ENCODE measurements at regions not wholly inside any gene's neighbourhood (a gene's known extent, or its start where the extent isn't known, plus 50 kb on each side); places are given as distances from the start of the nearest gene placed in this dataset.

DNA sequence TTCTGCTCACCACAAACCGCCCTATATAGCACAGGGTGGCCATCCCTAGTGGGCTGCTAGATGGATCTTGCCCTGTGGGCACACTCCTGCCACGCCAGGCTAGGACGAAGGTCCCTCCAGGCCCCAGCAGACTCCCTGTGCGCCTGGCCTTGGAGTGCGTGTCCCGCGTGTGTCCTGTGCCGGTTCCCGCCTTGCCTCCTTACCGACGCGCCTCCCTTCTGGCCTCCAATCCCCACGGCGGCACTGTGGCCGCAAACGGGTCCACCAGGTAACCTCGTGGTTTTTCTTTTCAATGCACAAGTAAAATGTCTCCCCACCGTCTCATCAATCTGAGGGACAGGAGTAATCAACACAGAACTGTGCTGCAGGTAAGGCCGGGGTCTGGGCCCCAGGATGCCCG lies 133.8 kb upstream of the PHACTR3 start:
- intact Hi-C loops (cut with DNase I) = no loop called here
- H3K27ac ChIP-seq (ENCODE audit: low read depth in 2 of 2, low read length in 2 of 2) = no peak overlapping the region
- no peaks in the 10 kb centered on the region for H3K4me1 ChIP-seq (ENCODE audit: control insufficient read depth in 2 of 3, insufficient read depth in 2 of 3, low read depth in 1 of 3, low read length in 3 of 3)
- no peaks in the 10 kb centered on the region for H3K9me3 ChIP-seq (ENCODE audit: control insufficient read depth in 2 of 3, insufficient read depth in 1 of 3, low read length in 3 of 3)
- no peak overlapping the region for H3K4me3 ChIP-seq (ENCODE audit: low read length in 3 of 3)
- no peak for FAIRE-seq
- DNase-seq = no peak
- no peaks in the 10 kb centered on the region for H3K27me3 ChIP-seq (ENCODE audit: control insufficient read depth, insufficient read depth, low read length)
- TF ChIP-seq, protein P1, sequence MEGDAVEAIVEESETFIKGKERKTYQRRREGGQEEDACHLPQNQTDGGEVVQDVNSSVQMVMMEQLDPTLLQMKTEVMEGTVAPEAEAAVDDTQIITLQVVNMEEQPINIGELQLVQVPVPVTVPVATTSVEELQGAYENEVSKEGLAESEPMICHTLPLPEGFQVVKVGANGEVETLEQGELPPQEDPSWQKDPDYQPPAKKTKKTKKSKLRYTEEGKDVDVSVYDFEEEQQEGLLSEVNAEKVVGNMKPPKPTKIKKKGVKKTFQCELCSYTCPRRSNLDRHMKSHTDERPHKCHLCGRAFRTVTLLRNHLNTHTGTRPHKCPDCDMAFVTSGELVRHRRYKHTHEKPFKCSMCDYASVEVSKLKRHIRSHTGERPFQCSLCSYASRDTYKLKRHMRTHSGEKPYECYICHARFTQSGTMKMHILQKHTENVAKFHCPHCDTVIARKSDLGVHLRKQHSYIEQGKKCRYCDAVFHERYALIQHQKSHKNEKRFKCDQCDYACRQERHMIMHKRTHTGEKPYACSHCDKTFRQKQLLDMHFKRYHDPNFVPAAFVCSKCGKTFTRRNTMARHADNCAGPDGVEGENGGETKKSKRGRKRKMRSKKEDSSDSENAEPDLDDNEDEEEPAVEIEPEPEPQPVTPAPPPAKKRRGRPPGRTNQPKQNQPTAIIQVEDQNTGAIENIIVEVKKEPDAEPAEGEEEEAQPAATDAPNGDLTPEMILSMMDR (IDR thresholded peaks at IDR 0.05; ENCODE audit: borderline replicate concordance, extremely low read depth, insufficient read depth) = no peak
- no peak overlapping the region for H3K9ac ChIP-seq (ENCODE audit: low read length in 3 of 3)
- H3K36me3 ChIP-seq (ENCODE audit: control insufficient read depth in 2 of 3, insufficient read depth in 3 of 3, low read length in 3 of 3) = no peaks in the 10 kb centered on the region

DNA sequence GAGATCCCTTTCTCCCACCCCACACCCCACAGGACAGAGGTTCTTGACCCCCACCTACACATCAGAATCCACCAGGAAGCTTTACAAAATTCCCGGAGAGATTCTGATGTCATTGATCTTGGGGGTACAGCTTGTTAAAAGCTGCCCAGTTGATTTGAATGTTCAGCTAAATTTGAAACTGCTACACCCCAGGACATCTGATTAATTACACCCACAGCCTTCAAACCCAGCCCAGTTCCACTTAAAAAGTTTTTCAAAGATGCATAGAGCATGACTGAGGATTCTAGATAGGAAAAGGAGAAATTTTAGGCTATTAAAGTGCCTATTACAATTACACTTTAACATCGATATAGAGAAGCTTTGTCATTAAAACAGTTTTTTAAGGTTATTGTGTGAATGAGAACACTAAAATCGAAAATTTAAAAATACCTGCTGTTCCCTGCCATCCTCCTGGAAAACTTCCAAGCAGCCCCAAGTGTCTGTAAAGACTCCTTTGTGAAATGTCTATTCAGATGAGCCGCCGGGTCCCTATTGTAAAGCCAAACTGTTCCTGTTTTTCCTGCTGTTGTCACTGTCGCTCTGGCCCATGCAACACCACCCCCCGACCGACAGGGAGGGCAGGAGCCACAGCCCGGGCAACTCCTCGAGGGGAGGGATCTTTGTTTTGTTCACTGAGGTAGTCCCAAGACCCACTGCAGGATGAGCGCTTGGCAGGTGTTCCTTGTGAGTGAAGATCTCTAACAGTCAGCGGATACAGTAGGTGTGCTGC lies 132.5 kb upstream of the PHACTR3 start:
- intact Hi-C loops (cut with DNase I) = no loop called here
- Histone ChIP-seq H3K9ac (ENCODE audit: low read length in 3 of 3) (no peak overlapping the region), H3K4me3 (ENCODE audit: low read length in 3 of 3) (no peak overlapping the region), H3K4me1 (ENCODE audit: control insufficient read depth in 2 of 3, insufficient read depth in 2 of 3, low read depth in 1 of 3, low read length in 3 of 3) (no peaks in the 10 kb centered on the region), H3K9me3 (ENCODE audit: control insufficient read depth in 2 of 3, insufficient read depth in 1 of 3, low read length in 3 of 3) (no peaks in the 10 kb centered on the region), H3K27me3 (ENCODE audit: control insufficient read depth, insufficient read depth, low read length) (no peaks in the 10 kb centered on the region), H3K27ac (ENCODE audit: low read depth in 2 of 2, low read length in 2 of 2) (no peak overlapping the region), H3K36me3 (ENCODE audit: control insufficient read depth in 2 of 3, insufficient read depth in 3 of 3, low read length in 3 of 3) (no peaks in the 10 kb centered on the region)
- DNase-seq = no peak
- FAIRE-seq = no peak
- TF ChIP-seq, protein P1 (IDR thresholded peaks at IDR 0.05; ENCODE audit: borderline replicate concordance, extremely low read depth, insufficient read depth) = no peak

DNA sequence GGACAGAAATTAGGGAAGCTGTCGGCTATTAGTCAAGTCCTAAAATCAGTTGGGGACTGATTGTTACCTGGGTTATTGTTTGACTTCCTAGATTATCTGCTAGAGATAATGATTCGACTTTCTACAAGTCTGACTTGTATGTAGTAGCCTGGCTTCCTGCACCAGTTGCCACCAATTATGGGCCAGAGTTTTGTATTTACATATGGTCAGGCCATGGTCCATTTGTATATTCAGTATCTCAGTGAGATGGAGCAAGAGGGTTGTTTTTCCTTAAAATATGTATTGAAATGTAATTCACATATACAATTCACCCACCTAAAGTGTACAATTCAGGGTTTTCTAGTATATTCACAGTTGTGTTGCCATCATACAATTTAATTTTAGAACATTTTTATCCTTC lies 130.6 kb upstream of the PHACTR3 start:
- Histone ChIP-seq H3K4me3 (ENCODE audit: low read length in 3 of 3) (no peak overlapping the region), H3K9ac (ENCODE audit: low read length in 3 of 3) (no peak overlapping the region), H3K36me3 (ENCODE audit: control insufficient read depth in 2 of 3, insufficient read depth in 3 of 3, low read length in 3 of 3) (no peaks in the 10 kb centered on the region), H3K9me3 (ENCODE audit: control insufficient read depth in 2 of 3, insufficient read depth in 1 of 3, low read length in 3 of 3) (no peaks in the 10 kb centered on the region), H3K27ac (ENCODE audit: low read depth in 2 of 2, low read length in 2 of 2) (no peak overlapping the region), H3K4me1 (ENCODE audit: control insufficient read depth in 2 of 3, insufficient read depth in 2 of 3, low read depth in 1 of 3, low read length in 3 of 3) (no peaks in the 10 kb centered on the region), H3K27me3 (ENCODE audit: control insufficient read depth, insufficient read depth, low read length) (no peaks in the 10 kb centered on the region)
- DNase-seq (no peak), FAIRE-seq (no peak)
- TF ChIP-seq, protein P1 (IDR thresholded peaks at IDR 0.05; ENCODE audit: borderline replicate concordance, extremely low read depth, insufficient read depth) = no peak
- intact Hi-C loops (cut with DNase I) = no loop called here

DNA sequence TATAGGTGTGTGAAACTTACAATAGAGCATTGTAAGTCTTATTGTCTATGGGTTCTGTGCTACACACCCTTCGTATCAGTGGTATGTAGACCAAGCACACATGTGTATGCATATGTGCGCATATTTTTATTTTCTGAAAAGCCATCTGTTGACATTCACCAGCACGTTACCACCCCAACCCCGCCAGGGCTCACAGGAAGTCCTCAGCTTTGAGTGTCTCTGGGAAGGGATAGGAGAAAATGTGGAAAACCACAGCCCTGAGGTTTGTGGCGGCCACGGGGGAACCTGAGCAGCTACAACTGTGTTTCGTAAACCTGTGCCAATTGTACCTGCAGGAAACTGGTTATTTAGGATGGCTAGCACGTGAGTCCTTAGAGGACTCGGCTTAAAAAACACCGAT lies 123.3 kb upstream of the PHACTR3 start:
- Histone ChIP-seq H3K9ac (ENCODE audit: low read length in 3 of 3) (no peak overlapping the region), H3K4me3 (ENCODE audit: low read length in 3 of 3) (no peak overlapping the region), H3K4me1 (ENCODE audit: control insufficient read depth in 2 of 3, insufficient read depth in 2 of 3, low read depth in 1 of 3, low read length in 3 of 3) (no peaks in the 10 kb centered on the region), H3K27me3 (ENCODE audit: control insufficient read depth, insufficient read depth, low read length) (no peaks in the 10 kb centered on the region), H3K9me3 (ENCODE audit: control insufficient read depth in 2 of 3, insufficient read depth in 1 of 3, low read length in 3 of 3) (no peaks in the 10 kb centered on the region), H3K36me3 (ENCODE audit: control insufficient read depth in 2 of 3, insufficient read depth in 3 of 3, low read length in 3 of 3) (no peaks in the 10 kb centered on the region), H3K27ac (ENCODE audit: low read depth in 2 of 2, low read length in 2 of 2) (no peak overlapping the region)
- FAIRE-seq (no peak), DNase-seq (peak in 1 of 5 donors; percentile 7)
- TF ChIP-seq, protein P1 (IDR thresholded peaks at IDR 0.05; ENCODE audit: borderline replicate concordance, extremely low read depth, insufficient read depth) = no peak
- intact Hi-C loops (cut with DNase I) = no loop called here
